HepG2 (cell line): ENCODE measurements at regions not wholly inside any gene's neighbourhood (a gene's known extent, or its start where the extent isn't known, plus 50 kb on each side); places are given as distances from the start of the nearest gene placed in this dataset.

Source experiments
- ARNTL ChIP-seq: sonication (generic); formaldehyde crosslinking; IDR thresholded peaks from 2 replicates; pipeline ENCODE4 v1.4.0; 2020; ENCODE audit warnings: mild to moderate bottlenecking, missing genetic modification reagents
- ETV5 ChIP-seq: IDR thresholded peaks from 2 replicates; pipeline ENCODE4 v1.6.1; 2018; ENCODE audit warnings: missing biosample characterization, missing genetic modification reagents, inconsistent platforms, borderline replicate concordance
- ETV6 ChIP-seq: sonication (generic); formaldehyde crosslinking; conservative IDR thresholded peaks from 2 replicates; pipeline ENCODE4 v1.4.0; 2020; ENCODE audit warnings: missing genetic modification reagents
- GTF2F1 ChIP-seq: fragments of 150-350 bp; IDR thresholded peaks from 2 replicates; pipeline ENCODE4 v1.6.1; 2014; ENCODE audit warnings: low read length
- KAT8 ChIP-seq: IDR thresholded peaks from 2 replicates; pipeline ENCODE4 v1.6.1; 2016; ENCODE audit warnings: missing genetic modification reagents, missing compliant biosample characterization
- KDM5A ChIP-seq: fragments of 200-600 bp; sonication (generic); IDR thresholded peaks from 2 replicates; pipeline ENCODE4 v1.7.0; 2018; ENCODE audit warnings: antibody characterized with exemption, mild to moderate bottlenecking, low read length, borderline replicate concordance
- MAX ChIP-seq: IDR thresholded peaks from 2 replicates; pipeline ENCODE4 v1.6.1; 2012; ENCODE audit warnings: inconsistent platforms
- NCOR1 ChIP-seq: fragments of 200-600 bp; sonication (generic); IDR thresholded peaks from 2 replicates; pipeline ENCODE4 v1.7.0; 2017; ENCODE audit warnings: antibody characterized with exemption, low read length, borderline replicate concordance
- NFKBIZ ChIP-seq: IDR thresholded peaks from 2 replicates; pipeline ENCODE4 v1.6.1; 2018; ENCODE audit warnings: missing genetic modification reagents, missing compliant biosample characterization
- REL ChIP-seq: sonication (generic); formaldehyde crosslinking; conservative IDR thresholded peaks from 2 replicates; pipeline ENCODE4 v1.8.0; 2022; ENCODE audit warnings: mild to moderate bottlenecking, missing genetic modification reagents, moderate library complexity
- REPIN1 ChIP-seq: sonication (generic); formaldehyde crosslinking; IDR thresholded peaks from 2 replicates; pipeline ENCODE4 v1.8.0; 2022; ENCODE audit warnings: missing genetic modification reagents, low read depth, mild to moderate bottlenecking, borderline replicate concordance
- RFX1 ChIP-seq: fragments of 450-650 bp; IDR thresholded peaks from 2 replicates; pipeline ENCODE4 v1.6.1; 2017
- TAF1 ChIP-seq: sonication (generic); formaldehyde crosslinking; IDR thresholded peaks from 2 replicates; pipeline ENCODE4 v1.4.0; 2020; ENCODE audit warnings: missing genetic modification reagents
- U2AF2 ChIP-seq: fragments of 200-400 bp; formaldehyde crosslinking; IDR thresholded peaks from 2 replicates; pipeline ENCODE4 v1.6.1; 2017; ENCODE audit warnings: low read depth, mild to moderate bottlenecking, low read length
- ZFP36L1 ChIP-seq: sonication (generic); formaldehyde crosslinking; IDR thresholded peaks from 2 replicates; pipeline ENCODE4 v1.8.0; 2022; ENCODE audit warnings: mild to moderate bottlenecking, missing genetic modification reagents, moderate library complexity
- ZNF235 ChIP-seq: sonication (generic); formaldehyde crosslinking; IDR thresholded peaks from 2 replicates; pipeline ENCODE4 v1.8.1; 2023; ENCODE audit warnings: mild to moderate bottlenecking, missing genetic modification reagents, borderline replicate concordance
- ZNF343 ChIP-seq: sonication (generic); formaldehyde crosslinking; IDR thresholded peaks from 2 replicates; pipeline ENCODE4 v1.4.0; 2020; ENCODE audit warnings: mild to moderate bottlenecking, missing genetic modification reagents
- ZNF484 ChIP-seq: sonication (generic); formaldehyde crosslinking; IDR thresholded peaks from 2 replicates; pipeline ENCODE4 v1.5.1; 2020; ENCODE audit warnings: mild to moderate bottlenecking, low read depth, missing genetic modification reagents, borderline replicate concordance
- ZNF501 ChIP-seq: sonication (generic); formaldehyde crosslinking; IDR thresholded peaks from 2 replicates; pipeline ENCODE4 v1.5.1; 2020; ENCODE audit warnings: mild to moderate bottlenecking, moderate library complexity, missing genetic modification reagents
- ZNF605 ChIP-seq: sonication (generic); formaldehyde crosslinking; IDR thresholded peaks from 2 replicates; pipeline ENCODE4 v1.8.0; 2022; ENCODE audit warnings: mild to moderate bottlenecking, missing genetic modification reagents
- ZNF614 ChIP-seq: IDR thresholded peaks from 2 replicates; pipeline ENCODE4 v1.6.1; 2018; ENCODE audit warnings: missing biosample characterization, missing genetic modification reagents, inconsistent platforms, borderline replicate concordance
- ZNF704 ChIP-seq: sonication (generic); formaldehyde crosslinking; IDR thresholded peaks from 2 replicates; pipeline ENCODE4 v1.8.1; 2023; ENCODE audit warnings: mild to moderate bottlenecking, inconsistent platforms, moderate library complexity, missing genetic modification reagents, borderline replicate concordance
- TF ChIP-seq, protein P1 (sequence below): IDR thresholded peaks from 2 replicates; pipeline ENCODE4 v1.4.0; 2020; ENCODE audit warnings: mild to moderate bottlenecking, missing genetic modification reagents
- TF ChIP-seq, protein P2 (sequence below): sonication (generic); formaldehyde crosslinking; IDR thresholded peaks from 2 replicates; pipeline ENCODE4 v1.4.0; 2020; ENCODE audit warnings: low read depth, mild to moderate bottlenecking, missing genetic modification reagents
- TF ChIP-seq, protein P3 (sequence below): sonication (generic); formaldehyde crosslinking; IDR thresholded peaks from 2 replicates; pipeline ENCODE4 v1.9.0; 2022; ENCODE audit warnings: low read depth, missing genetic modification reagents

DNA sequence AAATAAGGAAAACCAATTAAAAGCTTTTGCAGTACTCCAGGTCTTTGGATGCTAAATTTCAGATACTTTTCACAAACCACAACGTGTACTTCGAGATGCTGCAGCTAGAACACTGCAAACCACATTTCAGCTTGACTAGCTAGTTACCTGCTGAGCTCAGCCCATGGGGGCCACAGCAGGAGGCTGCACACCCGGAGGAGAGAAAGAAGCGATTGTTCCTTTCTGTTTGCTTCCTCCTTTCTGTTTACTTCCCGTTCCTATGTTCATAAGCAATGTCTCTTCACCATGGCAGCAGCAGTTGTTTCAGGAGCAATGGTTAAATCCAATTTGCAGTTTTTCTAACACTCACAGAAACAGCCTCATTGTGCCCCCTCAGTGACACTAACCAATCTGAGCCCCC, 225.6 kb upstream of the FGGY start (continued):
- TF ChIP-seq, protein P1, sequence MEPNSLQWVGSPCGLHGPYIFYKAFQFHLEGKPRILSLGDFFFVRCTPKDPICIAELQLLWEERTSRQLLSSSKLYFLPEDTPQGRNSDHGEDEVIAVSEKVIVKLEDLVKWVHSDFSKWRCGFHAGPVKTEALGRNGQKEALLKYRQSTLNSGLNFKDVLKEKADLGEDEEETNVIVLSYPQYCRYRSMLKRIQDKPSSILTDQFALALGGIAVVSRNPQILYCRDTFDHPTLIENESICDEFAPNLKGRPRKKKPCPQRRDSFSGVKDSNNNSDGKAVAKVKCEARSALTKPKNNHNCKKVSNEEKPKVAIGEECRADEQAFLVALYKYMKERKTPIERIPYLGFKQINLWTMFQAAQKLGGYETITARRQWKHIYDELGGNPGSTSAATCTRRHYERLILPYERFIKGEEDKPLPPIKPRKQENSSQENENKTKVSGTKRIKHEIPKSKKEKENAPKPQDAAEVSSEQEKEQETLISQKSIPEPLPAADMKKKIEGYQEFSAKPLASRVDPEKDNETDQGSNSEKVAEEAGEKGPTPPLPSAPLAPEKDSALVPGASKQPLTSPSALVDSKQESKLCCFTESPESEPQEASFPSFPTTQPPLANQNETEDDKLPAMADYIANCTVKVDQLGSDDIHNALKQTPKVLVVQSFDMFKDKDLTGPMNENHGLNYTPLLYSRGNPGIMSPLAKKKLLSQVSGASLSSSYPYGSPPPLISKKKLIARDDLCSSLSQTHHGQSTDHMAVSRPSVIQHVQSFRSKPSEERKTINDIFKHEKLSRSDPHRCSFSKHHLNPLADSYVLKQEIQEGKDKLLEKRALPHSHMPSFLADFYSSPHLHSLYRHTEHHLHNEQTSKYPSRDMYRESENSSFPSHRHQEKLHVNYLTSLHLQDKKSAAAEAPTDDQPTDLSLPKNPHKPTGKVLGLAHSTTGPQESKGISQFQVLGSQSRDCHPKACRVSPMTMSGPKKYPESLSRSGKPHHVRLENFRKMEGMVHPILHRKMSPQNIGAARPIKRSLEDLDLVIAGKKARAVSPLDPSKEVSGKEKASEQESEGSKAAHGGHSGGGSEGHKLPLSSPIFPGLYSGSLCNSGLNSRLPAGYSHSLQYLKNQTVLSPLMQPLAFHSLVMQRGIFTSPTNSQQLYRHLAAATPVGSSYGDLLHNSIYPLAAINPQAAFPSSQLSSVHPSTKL (CRISPR knock-in tag) = peak; percentile 80
- TF ChIP-seq ETV5 (CRISPR knock-in tag) (peak; percentile 84; the same call in 1 of the 2 replicates), REL (CRISPR knock-in tag) (no peak), ETV6 (CRISPR knock-in tag) (no peak), ZNF605 (CRISPR knock-in tag) (peak; percentile 43; the same call in 1 of the 2 replicates), ZNF501 (no peak), U2AF2 (no peak), MAX (0 out of 2 replicates have a peak, but pooled peaks have one; percentile 35), RFX1 (peak; percentile 68), TAF1 (CRISPR knock-in tag) (no peak), ZNF614 (CRISPR knock-in tag) (peak; percentile 49; the same call in 1 of the 2 replicates), KAT8 (CRISPR knock-in tag) (peak; percentile 48; the same call in 1 of the 2 replicates), KDM5A (no peak), NCOR1 (no peak), REPIN1 (CRISPR knock-in tag) (0 out of 2 replicates have a peak, but pooled peaks have one; percentile 43), ZNF704 (no peak), ARNTL (CRISPR knock-in tag) (no peak), ZNF484 (CRISPR knock-in tag) (no peak), ZNF235 (CRISPR knock-in tag) (no peak), GTF2F1 (no peak), NFKBIZ (no peak), ZNF343 (CRISPR knock-in tag) (peak; percentile 100), ZFP36L1 (0 out of 2 replicates have a peak, but pooled peaks have one; percentile 35)
- TF ChIP-seq, protein P2, sequence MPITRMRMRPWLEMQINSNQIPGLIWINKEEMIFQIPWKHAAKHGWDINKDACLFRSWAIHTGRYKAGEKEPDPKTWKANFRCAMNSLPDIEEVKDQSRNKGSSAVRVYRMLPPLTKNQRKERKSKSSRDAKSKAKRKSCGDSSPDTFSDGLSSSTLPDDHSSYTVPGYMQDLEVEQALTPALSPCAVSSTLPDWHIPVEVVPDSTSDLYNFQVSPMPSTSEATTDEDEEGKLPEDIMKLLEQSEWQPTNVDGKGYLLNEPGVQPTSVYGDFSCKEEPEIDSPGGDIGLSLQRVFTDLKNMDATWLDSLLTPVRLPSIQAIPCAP (CRISPR knock-in tag) = no peak
- TF ChIP-seq, protein P3, sequence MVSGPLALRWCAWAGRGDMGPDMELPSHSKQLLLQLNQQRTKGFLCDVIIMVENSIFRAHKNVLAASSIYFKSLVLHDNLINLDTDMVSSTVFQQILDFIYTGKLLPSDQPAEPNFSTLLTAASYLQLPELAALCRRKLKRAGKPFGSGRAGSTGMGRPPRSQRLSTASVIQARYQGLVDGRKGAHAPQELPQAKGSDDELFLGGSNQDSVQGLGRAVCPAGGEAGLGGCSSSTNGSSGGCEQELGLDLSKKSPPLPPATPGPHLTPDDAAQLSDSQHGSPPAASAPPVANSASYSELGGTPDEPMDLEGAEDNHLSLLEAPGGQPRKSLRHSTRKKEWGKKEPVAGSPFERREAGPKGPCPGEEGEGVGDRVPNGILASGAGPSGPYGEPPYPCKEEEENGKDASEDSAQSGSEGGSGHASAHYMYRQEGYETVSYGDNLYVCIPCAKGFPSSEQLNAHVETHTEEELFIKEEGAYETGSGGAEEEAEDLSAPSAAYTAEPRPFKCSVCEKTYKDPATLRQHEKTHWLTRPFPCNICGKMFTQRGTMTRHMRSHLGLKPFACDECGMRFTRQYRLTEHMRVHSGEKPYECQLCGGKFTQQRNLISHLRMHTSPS (CRISPR knock-in tag) = no peak
